PC-3 (cell line): ENCODE measurements at regions not wholly inside any gene's neighbourhood (a gene's known extent, or its start where the extent isn't known, plus 50 kb on each side); places are given as distances from the start of the nearest gene placed in this dataset.

ENCODE experiments used
- ATAC-seq: fragments of 200-7000 bp; cut with Tn5 transposase; 2 replicates; pipeline ENCODE4 v1.9.1; 2020; ENCODE audit warnings: mild to moderate bottlenecking, moderate library complexity
- BruUV-seq: library from RNA; stranded (reverse); fragments of 400-500 nt; replicated peaks from 2 replicates; lab custom pipeline; 2021; lab: Mats Ljungman, UMichigan
- CTCF ChIA-PET: fragments of 300-600 bp; sonication (Branson Sonifier 250); formaldehyde crosslinking; loops from one replicate; lab custom pipeline; 2022; ENCODE audit warnings: antibody characterized with exemption; lab: Charles Lee
- POLR2A ChIA-PET: fragments of 300-600 bp; sonication (Branson Sonifier 250); formaldehyde crosslinking; loops from one replicate; lab custom pipeline; 2022; ENCODE audit warnings: antibody characterized with exemption; ENCODE audit not compliant: unreplicated experiment; lab: Charles Lee
- DNase-seq: peaks from one replicate; pipeline ENCODE4 v3.0.0-alpha.2; 2015
- H2AFZ ChIP-seq: fragments of 300-600 bp; sonication (generic); 2 replicates; pipeline ENCODE4 v1.6.0; 2016; ENCODE audit warnings: antibody characterized with exemption, low read length
- H3F3A ChIP-seq: fragments of 300-600 bp; sonication (generic); one replicate; pipeline ENCODE4 v1.6.0; 2017; ENCODE audit warnings: antibody characterized with exemption, low read length, control low read depth, mild to moderate bottlenecking; ENCODE audit not compliant: unreplicated experiment
- H3K27ac ChIP-seq: fragments of 300-600 bp; sonication (generic); 2 replicates; pipeline ENCODE4 v1.5.1; 2016; ENCODE audit warnings: mild to moderate bottlenecking, low read length
- H3K27me3 ChIP-seq: fragments of 300-600 bp; sonication (generic); 2 replicates; pipeline ENCODE4 v1.6.1; 2016; ENCODE audit warnings: low read length, mixed read lengths
- H3K36me3 ChIP-seq: fragments of 300-600 bp; sonication (generic); 2 replicates; pipeline ENCODE4 v1.6.1; 2016; ENCODE audit warnings: low read depth, mixed run types, low read length, mixed read lengths
- H3K4me1 ChIP-seq: fragments of 300-600 bp; sonication (generic); 2 replicates; pipeline ENCODE4 v1.5.1; 2016; ENCODE audit warnings: low read length; ENCODE audit not compliant: insufficient read depth
- H3K4me2 ChIP-seq: fragments of 300-600 bp; sonication (generic); 2 replicates; pipeline ENCODE4 v1.6.0; 2016; ENCODE audit warnings: low read length
- H3K4me3 ChIP-seq: fragments of 300-600 bp; sonication (generic); 2 replicates; pipeline ENCODE4 v1.5.1; 2016; ENCODE audit warnings: mild to moderate bottlenecking, low read length, mixed read lengths
- H3K79me2 ChIP-seq: fragments of 300-600 bp; sonication (generic); 2 replicates; pipeline ENCODE4 v1.6.1; 2017; ENCODE audit warnings: low read length, mixed read lengths
- H3K9ac ChIP-seq: fragments of 300-600 bp; sonication (generic); 2 replicates; pipeline ENCODE4 v1.6.0; 2016; ENCODE audit warnings: mild to moderate bottlenecking, low read length
- H3K9me2 ChIP-seq: fragments of 300-600 bp; sonication (generic); replicated peaks from 2 replicates; pipeline ENCODE4 v1.6.1; 2016; ENCODE audit warnings: mixed run types, low read length, mixed read lengths
- H3K9me3 ChIP-seq: fragments of 300-600 bp; sonication (generic); 2 replicates; pipeline ENCODE4 v1.6.1; 2016; ENCODE audit warnings: low read length, mixed read lengths
- H4K20me1 ChIP-seq: fragments of 300-600 bp; sonication (generic); 2 replicates; pipeline ENCODE4 v1.6.1; 2016; ENCODE audit warnings: low read length, mixed read lengths
- CTCF ChIP-seq: fragments of 300-600 bp; sonication (generic); conservative IDR thresholded peaks from 2 replicates; pipeline ENCODE4 v1.5.1; 2017; ENCODE audit warnings: antibody characterized with exemption, low read depth, mild to moderate bottlenecking, low read length
- EZH2 ChIP-seq: fragments of 300-600 bp; sonication (generic); IDR thresholded peaks from one replicate; pipeline ENCODE4 v1.6.1; 2017; ENCODE audit warnings: antibody characterized with exemption, mild to moderate bottlenecking, low read length; ENCODE audit not compliant: unreplicated experiment
- EZH2phosphoT487 ChIP-seq: fragments of 300-600 bp; sonication (generic); IDR thresholded peaks from 2 replicates; pipeline ENCODE4 v1.6.1; 2018; ENCODE audit warnings: mild to moderate bottlenecking, antibody characterized with exemption, low read length, borderline replicate concordance
- intact Hi-C: fragments of 100-400 bp; cut with micrococcal nuclease; formaldehyde crosslinking; loops from 2 replicates; pipeline ENCODE4 v1.9.0; 2023

GRCh38 chr3:124043023-124043422 is 51.1 kb upstream of the ROPN1 start:
- ATAC-seq (no peak), DNase-seq (no peak)
- H3K4me3 ChIP-seq, result no peak overlapping the region
- TF ChIP-seq EZH2phosphoT487 (no peak), CTCF (no peak), EZH2 (no peak)
- no peak overlapping the region for H3K4me2 ChIP-seq
- no peak overlapping the region for H3K9ac ChIP-seq
- no peak overlapping the region for H3K27ac ChIP-seq
- H3K79me2 ChIP-seq, result no peaks in the 10 kb centered on the region
- no peak overlapping the region for H2AFZ ChIP-seq
- H3K9me2 ChIP-seq, result no peaks in the 10 kb centered on the region
- CTCF ChIA-PET, result interaction anchor here (0.6 kb wide), 1 partner anchor 107 kb away, joined by 3 read pairs; no protein-coding TSS in a partner anchor
- no peaks in the 10 kb centered on the region for H4K20me1 ChIP-seq
- H3F3A ChIP-seq, result no peaks in the 10 kb centered on the region
- H3K4me1 ChIP-seq, result no peaks in the 10 kb centered on the region
- no peaks in the 10 kb centered on the region for H3K36me3 ChIP-seq
- intact Hi-C loops, result no loop called here
- POLR2A ChIA-PET, result no interaction called here
- H3K27me3 ChIP-seq, result peaks cover 87% of the 10 kb centered on the region
- no TSS peak for BruUV-seq
- H3K9me3 ChIP-seq, result no peaks in the 10 kb centered on the region

- Histone ChIP-seq H3K9me3 (no peaks in the 10 kb centered on the region), H3K27ac (no peak overlapping the region), H3K9ac (no peak overlapping the region), H3K4me2 (no peak overlapping the region), H3K79me2 (no peaks in the 10 kb centered on the region), H3K4me3 (no peak overlapping the region), H3K36me3 (no peaks in the 10 kb centered on the region), H3K4me1 (no peaks in the 10 kb centered on the region), H3F3A (no peaks in the 10 kb centered on the region), H2AFZ (no peak overlapping the region), H3K9me2 (no peaks in the 10 kb centered on the region), H4K20me1 (no peaks in the 10 kb centered on the region), H3K27me3 (peaks cover 83% of the 10 kb centered on the region)
- no peak for ATAC-seq
- BruUV-seq, result no TSS peak
- intact Hi-C loops, result no loop called here
- ChIA-PET CTCF (no interaction called here), POLR2A (no interaction called here)
- DNase-seq, result no peak
- TF ChIP-seq CTCF (no peak), EZH2 (no peak), EZH2phosphoT487 (no peak)
Observed at GRCh38 chr3:124044956-124045355, 53.0 kb upstream of the ROPN1 start.

GRCh38 chr3:124048967-124049798 is 57.3 kb upstream of the ROPN1 start:
- Histone ChIP-seq H4K20me1 (peaks cover 4% of the 10 kb centered on the region; the same call in 1 of the 2 replicates), H3K4me3 (no peak overlapping the region), H3K27me3 (peaks cover 81% of the 10 kb centered on the region), H3K9ac (no peak overlapping the region), H3K79me2 (no peaks in the 10 kb centered on the region), H3K9me2 (no peaks in the 10 kb centered on the region), H3K4me2 (no peak overlapping the region), H2AFZ (no peak overlapping the region), H3K27ac (no peak overlapping the region), H3K36me3 (no peaks in the 10 kb centered on the region), H3F3A (no peaks in the 10 kb centered on the region), H3K4me1 (no peaks in the 10 kb centered on the region), H3K9me3 (no peaks in the 10 kb centered on the region)
- POLR2A ChIA-PET, result no interaction called here
- DNase-seq, result no peak
- TF ChIP-seq EZH2 (no peak), CTCF (no peak), EZH2phosphoT487 (no peak)
- intact Hi-C loops, result no loop called here
- CTCF ChIA-PET, result no interaction called here
- no peak for ATAC-seq
- BruUV-seq, result no TSS peak
